ENCODE measurements at regions not wholly inside any gene's neighbourhood (a gene's known extent, or its start where the extent isn't known, plus 50 kb on each side); places are given as distances from the start of the nearest gene placed in this dataset.
A peak's percentile ranks its signal among the peaks of the same experiment; 100 is the strongest.

DNA sequence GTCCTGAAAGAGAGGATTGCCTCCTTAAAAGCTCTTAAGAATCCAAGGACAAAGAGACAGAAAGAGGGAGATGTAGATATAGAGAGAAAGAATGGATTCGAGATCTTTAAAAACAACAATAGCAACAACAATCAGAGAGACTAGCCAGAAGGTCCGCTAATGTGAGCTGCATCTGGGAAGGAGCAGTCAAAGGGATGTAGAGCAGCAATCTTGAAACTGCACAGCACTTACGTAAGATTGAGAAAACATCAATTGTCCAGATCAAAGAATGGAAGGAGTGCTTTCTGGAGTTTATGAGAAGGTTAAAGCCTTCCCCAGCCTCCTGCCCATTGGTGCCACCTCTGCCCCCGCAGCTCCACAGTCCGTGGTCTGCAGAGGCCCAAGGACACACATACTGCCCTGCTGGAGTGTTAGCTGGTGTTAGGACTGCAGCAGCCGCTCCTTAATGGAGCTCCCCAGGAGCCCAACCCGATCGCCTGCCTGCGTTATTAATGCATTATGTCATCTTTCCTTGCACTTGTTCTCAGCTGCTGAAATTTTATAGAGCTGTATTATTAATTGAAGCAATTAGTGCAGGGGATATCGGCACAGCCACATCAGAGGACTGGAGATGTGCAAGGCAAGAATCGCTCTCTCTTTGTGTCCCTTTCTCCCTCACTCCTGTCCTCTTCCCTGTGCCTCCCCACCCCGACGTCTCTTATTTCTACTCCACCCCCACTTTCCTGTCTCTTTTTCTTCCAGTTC lies 73.0 kb upstream of the CALM2 start:
- TF ChIP-seq PATZ1 (CRISPR knock-in tag; IDR thresholded peaks at IDR 0.05; ENCODE audit: borderline replicate concordance) (no peak), PPARA (CRISPR knock-in tag; IDR thresholded peaks at IDR 0.05; ENCODE audit: borderline replicate concordance) (no peak), CSDC2 (CRISPR knock-in tag; IDR thresholded peaks at IDR 0.05) (no peak), ESRRG (CRISPR knock-in tag; IDR thresholded peaks at IDR 0.05) (no peak), TOX (CRISPR knock-in tag; IDR thresholded peaks at IDR 0.05; ENCODE audit: borderline replicate concordance) (no peak), GLIS3 (CRISPR knock-in tag; IDR thresholded peaks at IDR 0.05) (no peak; the same call in 1 of the 2 replicates), SNAI2 (CRISPR knock-in tag; IDR thresholded peaks at IDR 0.05) (peak; percentile 76; the same call in 1 of the 2 replicates), ISL1 (CRISPR knock-in tag; IDR thresholded peaks at IDR 0.05) (peak; percentile 37; the same call in 1 of the 2 replicates), BACH2 (CRISPR knock-in tag; IDR thresholded peaks at IDR 0.05; ENCODE audit: borderline replicate concordance) (no peak), ARNTL (CRISPR knock-in tag; IDR thresholded peaks at IDR 0.05; ENCODE audit: borderline replicate concordance, low read depth) (no peak), ZC3H10 (CRISPR knock-in tag; IDR thresholded peaks at IDR 0.05) (no peak), ZFP3 (CRISPR knock-in tag; IDR thresholded peaks at IDR 0.05) (no peak), RARB (CRISPR knock-in tag; IDR thresholded peaks at IDR 0.05) (no peak), ZNF8 (CRISPR knock-in tag; IDR thresholded peaks at IDR 0.05) (no peak)
- TF ChIP-seq, protein P1, sequence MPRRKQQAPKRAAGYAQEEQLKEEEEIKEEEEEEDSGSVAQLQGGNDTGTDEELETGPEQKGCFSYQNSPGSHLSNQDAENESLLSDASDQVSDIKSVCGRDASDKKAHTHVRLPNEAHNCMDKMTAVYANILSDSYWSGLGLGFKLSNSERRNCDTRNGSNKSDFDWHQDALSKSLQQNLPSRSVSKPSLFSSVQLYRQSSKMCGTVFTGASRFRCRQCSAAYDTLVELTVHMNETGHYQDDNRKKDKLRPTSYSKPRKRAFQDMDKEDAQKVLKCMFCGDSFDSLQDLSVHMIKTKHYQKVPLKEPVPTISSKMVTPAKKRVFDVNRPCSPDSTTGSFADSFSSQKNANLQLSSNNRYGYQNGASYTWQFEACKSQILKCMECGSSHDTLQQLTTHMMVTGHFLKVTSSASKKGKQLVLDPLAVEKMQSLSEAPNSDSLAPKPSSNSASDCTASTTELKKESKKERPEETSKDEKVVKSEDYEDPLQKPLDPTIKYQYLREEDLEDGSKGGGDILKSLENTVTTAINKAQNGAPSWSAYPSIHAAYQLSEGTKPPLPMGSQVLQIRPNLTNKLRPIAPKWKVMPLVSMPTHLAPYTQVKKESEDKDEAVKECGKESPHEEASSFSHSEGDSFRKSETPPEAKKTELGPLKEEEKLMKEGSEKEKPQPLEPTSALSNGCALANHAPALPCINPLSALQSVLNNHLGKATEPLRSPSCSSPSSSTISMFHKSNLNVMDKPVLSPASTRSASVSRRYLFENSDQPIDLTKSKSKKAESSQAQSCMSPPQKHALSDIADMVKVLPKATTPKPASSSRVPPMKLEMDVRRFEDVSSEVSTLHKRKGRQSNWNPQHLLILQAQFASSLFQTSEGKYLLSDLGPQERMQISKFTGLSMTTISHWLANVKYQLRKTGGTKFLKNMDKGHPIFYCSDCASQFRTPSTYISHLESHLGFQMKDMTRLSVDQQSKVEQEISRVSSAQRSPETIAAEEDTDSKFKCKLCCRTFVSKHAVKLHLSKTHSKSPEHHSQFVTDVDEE (CRISPR knock-in tag; IDR thresholded peaks at IDR 0.05): no peak
- TF ChIP-seq, protein P2, sequence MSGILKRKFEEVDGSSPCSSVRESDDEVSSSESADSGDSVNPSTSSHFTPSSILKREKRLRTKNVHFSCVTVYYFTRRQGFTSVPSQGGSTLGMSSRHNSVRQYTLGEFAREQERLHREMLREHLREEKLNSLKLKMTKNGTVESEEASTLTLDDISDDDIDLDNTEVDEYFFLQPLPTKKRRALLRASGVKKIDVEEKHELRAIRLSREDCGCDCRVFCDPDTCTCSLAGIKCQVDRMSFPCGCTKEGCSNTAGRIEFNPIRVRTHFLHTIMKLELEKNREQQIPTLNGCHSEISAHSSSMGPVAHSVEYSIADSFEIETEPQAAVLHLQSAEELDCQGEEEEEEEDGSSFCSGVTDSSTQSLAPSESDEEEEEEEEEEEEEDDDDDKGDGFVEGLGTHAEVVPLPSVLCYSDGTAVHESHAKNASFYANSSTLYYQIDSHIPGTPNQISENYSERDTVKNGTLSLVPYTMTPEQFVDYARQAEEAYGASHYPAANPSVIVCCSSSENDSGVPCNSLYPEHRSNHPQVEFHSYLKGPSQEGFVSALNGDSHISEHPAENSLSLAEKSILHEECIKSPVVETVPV (CRISPR knock-in tag; IDR thresholded peaks at IDR 0.05): no peak
- peak; percentile 75 for ATAC-seq

- peak; percentile 57 for ATAC-seq
- TF ChIP-seq PPARA (CRISPR knock-in tag; IDR thresholded peaks at IDR 0.05; ENCODE audit: borderline replicate concordance) (no peak), ZC3H10 (CRISPR knock-in tag; IDR thresholded peaks at IDR 0.05) (no peak), ESRRG (CRISPR knock-in tag; IDR thresholded peaks at IDR 0.05) (no peak), BACH2 (CRISPR knock-in tag; IDR thresholded peaks at IDR 0.05; ENCODE audit: borderline replicate concordance) (0 out of 2 replicates have a peak, but pooled peaks have one; percentile 49), OSR1 (CRISPR knock-in tag; IDR thresholded peaks at IDR 0.05) (no peak), ZNF70 (CRISPR knock-in tag; IDR thresholded peaks at IDR 0.05) (no peak), ISL1 (CRISPR knock-in tag; IDR thresholded peaks at IDR 0.05) (peak; percentile 61), ZNF8 (CRISPR knock-in tag; IDR thresholded peaks at IDR 0.05) (0 out of 2 replicates have a peak, but pooled peaks have one; percentile 23), TCF4 (CRISPR knock-in tag; IDR thresholded peaks at IDR 0.05; ENCODE audit: borderline replicate concordance) (peak; percentile 76), GLIS3 (CRISPR knock-in tag; IDR thresholded peaks at IDR 0.05) (no peak), PATZ1 (CRISPR knock-in tag; IDR thresholded peaks at IDR 0.05; ENCODE audit: borderline replicate concordance) (no peak), ARNTL (CRISPR knock-in tag; IDR thresholded peaks at IDR 0.05; ENCODE audit: borderline replicate concordance, low read depth) (no peak), RARB (CRISPR knock-in tag; IDR thresholded peaks at IDR 0.05) (no peak), CSDC2 (CRISPR knock-in tag; IDR thresholded peaks at IDR 0.05) (no peak), SNAI2 (CRISPR knock-in tag; IDR thresholded peaks at IDR 0.05) (peak; percentile 82; the same call in 1 of the 2 replicates), ZFP3 (CRISPR knock-in tag; IDR thresholded peaks at IDR 0.05) (no peak), CREB5 (CRISPR knock-in tag; IDR thresholded peaks at IDR 0.05; ENCODE audit: low read depth) (no peak), TOX (CRISPR knock-in tag; IDR thresholded peaks at IDR 0.05; ENCODE audit: borderline replicate concordance) (no peak), ZNF565 (CRISPR knock-in tag; conservative IDR thresholded peaks at IDR 0.05; ENCODE audit: low read depth) (0 out of 2 replicates have a peak, but pooled peaks have one; percentile 59)
- TF ChIP-seq, protein P2 (CRISPR knock-in tag; IDR thresholded peaks at IDR 0.05): no peak
- TF ChIP-seq, protein P1 (CRISPR knock-in tag; IDR thresholded peaks at IDR 0.05): no peak; the same call in 1 of the 2 replicates
Observed at GRCh38 chr2:47243596-47244323, 67.4 kb upstream of the CALM2 start.
